CD4-positive, CD25-positive, alpha-beta regulatory T cell (primary cell): ENCODE measurements at regions not wholly inside any gene's neighbourhood (a gene's known extent, or its start where the extent isn't known, plus 50 kb on each side); places are given as distances from the start of the nearest gene placed in this dataset.

Source experiments
- ATAC-seq, 2 donors: fragments of 150-1000 bp; cut with Tn5 transposase; one replicate each; pipeline ENCODE4 v1.10.0; 2021; ENCODE audit warnings: low read depth in 2 of 2, moderate number of reproducible peaks in 2 of 2, moderate library complexity in 1 of 2
- DNase-seq, 3 donors: peaks; one replicate each; pipeline versions ENCODE4 v3.0.0 to v3.0.0-alpha.2; 2012 to 2022; ENCODE audit warnings: mixed read lengths in 1 of 3
- H3K27ac ChIP-seq: one replicate; pipeline ENCODE4 v1.7.0; 2013; ENCODE audit warnings: mild to moderate bottlenecking, low read length; ENCODE audit not compliant: insufficient read depth, poor library complexity, severe bottlenecking
- H3K27me3 ChIP-seq: one replicate; pipeline ENCODE4 v1.7.0; 2013; ENCODE audit warnings: low read length; ENCODE audit not compliant: control insufficient read depth, insufficient read depth
- H3K36me3 ChIP-seq: one replicate; pipeline ENCODE4 v1.7.0; 2013; ENCODE audit warnings: mild to moderate bottlenecking, low read length, moderate library complexity; ENCODE audit not compliant: control insufficient read depth, insufficient read depth
- H3K4me1 ChIP-seq: 2 replicates; pipeline ENCODE4 v1.7.0; 2013; ENCODE audit warnings: mild to moderate bottlenecking, low read length; ENCODE audit not compliant: insufficient read depth, control insufficient read depth, poor library complexity, severe bottlenecking
- H3K4me3 ChIP-seq: one replicate; pipeline ENCODE4 v1.7.0; 2013; ENCODE audit warnings: low read depth, mild to moderate bottlenecking, low read length, moderate library complexity
- H3K9me3 ChIP-seq, 2 experiments: 1 replicate in 1 of 2; 2 replicates in 1 of 2; pipeline ENCODE4 v1.7.0; 2013; ENCODE audit warnings: low read length in 2 of 2, mild to moderate bottlenecking in 1 of 2, moderate library complexity in 1 of 2; ENCODE audit not compliant: control insufficient read depth in 2 of 2
- H3K27ac Mint-ChIP-seq, 3 donors: one replicate each; pipeline ENCODE4 v1.8.0; 2020 to 2022; ENCODE audit warnings: mild to moderate bottlenecking in 3 of 3, mixed read lengths in 3 of 3, moderate library complexity in 2 of 3
- H3K27me3 Mint-ChIP-seq: one replicate; pipeline ENCODE4 v1.8.0; 2022; ENCODE audit warnings: mild to moderate bottlenecking, mixed read lengths
- H3K36me3 Mint-ChIP-seq: one replicate; pipeline ENCODE4 v1.8.0; 2020; ENCODE audit warnings: mixed read lengths
- H3K4me1 Mint-ChIP-seq, 4 donors: one replicate each; pipeline ENCODE4 v1.8.0; 2020 to 2022; ENCODE audit warnings: mixed read lengths in 4 of 4, mild to moderate bottlenecking in 1 of 4
- H3K4me3 Mint-ChIP-seq, 4 donors: one replicate each; pipeline ENCODE4 v1.8.0; 2020 to 2022; ENCODE audit warnings: mild to moderate bottlenecking in 4 of 4, mixed read lengths in 4 of 4, moderate library complexity in 3 of 4
- H3K9me3 Mint-ChIP-seq, 7 donors: one replicate each; pipeline ENCODE4 v1.8.0; 2020 to 2022; ENCODE audit warnings: mixed read lengths in 7 of 7, mild to moderate bottlenecking in 3 of 7, moderate library complexity in 2 of 7

DNA sequence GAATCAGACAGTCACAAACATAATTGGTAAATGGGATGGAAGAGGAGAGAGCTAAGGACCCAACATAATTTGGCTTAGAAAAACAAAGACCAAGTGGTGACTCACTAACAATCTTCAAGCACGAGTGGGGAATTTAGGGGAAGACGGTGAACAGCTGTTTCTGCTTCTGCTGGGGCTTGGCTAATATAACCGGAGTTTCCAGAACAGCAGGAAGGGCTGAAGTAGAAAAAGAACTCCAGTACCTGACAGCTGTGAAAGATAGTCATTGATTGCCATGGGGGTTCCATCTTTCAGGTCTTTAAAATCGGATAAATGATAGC is 290.9 kb upstream of the LDB2 start:
- Mint-ChIP-seq H3K4me3 (no peak overlapping the region), H3K27me3 (peaks cover under 1% of the 10 kb centered on the region), H3K4me1 (no peaks in the 10 kb centered on the region), H3K9me3 (peaks cover 0 to 8% (median 3%) of the 10 kb centered on the region in 7 donors), H3K27ac (no peak overlapping the region), H3K36me3 (no peaks in the 10 kb centered on the region)
- Histone ChIP-seq H3K4me1 (no peaks in the 10 kb centered on the region), H3K36me3 (no peaks in the 10 kb centered on the region), H3K27ac (no peak overlapping the region), H3K27me3 (no peaks in the 10 kb centered on the region), H3K9me3 (no peaks in the 10 kb centered on the region), H3K4me3 (no peak overlapping the region)
- DNase-seq (no peak), ATAC-seq (no peak)

DNA sequence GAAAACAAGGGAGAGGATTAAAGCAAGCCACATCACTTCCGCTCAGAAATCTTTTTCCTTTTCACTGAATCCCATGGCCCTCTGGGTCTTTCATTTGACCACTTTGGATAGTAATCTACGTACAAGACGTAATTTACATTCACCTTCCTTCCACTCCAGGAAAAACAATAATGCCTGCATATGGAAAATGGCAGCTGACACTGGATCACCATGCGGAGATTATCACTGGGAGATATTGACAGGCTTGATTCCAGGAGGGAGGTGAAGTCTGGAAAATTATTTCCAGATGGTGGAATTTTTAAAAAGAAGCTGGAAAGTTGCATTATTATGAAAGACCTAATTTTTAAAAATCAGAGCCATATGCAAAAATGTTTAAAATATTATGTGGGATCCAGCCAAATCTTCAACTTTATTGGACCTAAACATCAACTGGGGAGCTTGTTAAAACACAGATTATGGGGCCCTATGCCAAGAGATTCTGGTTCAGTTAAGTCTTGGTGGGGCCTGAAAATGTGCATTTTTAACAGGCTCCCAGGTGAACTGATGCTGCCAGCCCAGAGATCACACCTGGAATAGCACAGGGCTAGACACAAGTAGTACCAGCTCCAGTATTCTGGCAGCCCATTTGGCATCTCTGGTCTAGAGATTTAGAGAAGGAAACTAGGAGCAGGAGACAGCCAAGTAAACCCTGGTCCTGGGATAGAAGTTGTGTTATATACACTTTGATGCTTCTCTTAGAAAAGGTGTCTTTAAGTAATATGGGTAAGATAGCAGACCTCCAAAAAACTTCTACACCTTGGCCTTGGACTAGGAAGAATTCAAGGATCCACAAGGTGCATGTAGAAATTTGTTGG is 290.3 kb upstream of the LDB2 start:
- Mint-ChIP-seq H3K9me3 (peaks cover 0 to 8% (median 2%) of the 10 kb centered on the region in 7 donors), H3K36me3 (no peaks in the 10 kb centered on the region), H3K27ac (no peak overlapping the region), H3K4me1 (no peaks in the 10 kb centered on the region), H3K4me3 (no peak overlapping the region), H3K27me3 (peaks cover 4% of the 10 kb centered on the region)
- no peaks in the 10 kb centered on the region for H3K9me3 ChIP-seq
- ATAC-seq (no peak), DNase-seq (no peak)
- H3K27me3 ChIP-seq, result no peaks in the 10 kb centered on the region
- no peak overlapping the region for H3K27ac ChIP-seq
- H3K4me3 ChIP-seq, result no peak overlapping the region
- no peaks in the 10 kb centered on the region for H3K4me1 ChIP-seq
- no peaks in the 10 kb centered on the region for H3K36me3 ChIP-seq

DNA sequence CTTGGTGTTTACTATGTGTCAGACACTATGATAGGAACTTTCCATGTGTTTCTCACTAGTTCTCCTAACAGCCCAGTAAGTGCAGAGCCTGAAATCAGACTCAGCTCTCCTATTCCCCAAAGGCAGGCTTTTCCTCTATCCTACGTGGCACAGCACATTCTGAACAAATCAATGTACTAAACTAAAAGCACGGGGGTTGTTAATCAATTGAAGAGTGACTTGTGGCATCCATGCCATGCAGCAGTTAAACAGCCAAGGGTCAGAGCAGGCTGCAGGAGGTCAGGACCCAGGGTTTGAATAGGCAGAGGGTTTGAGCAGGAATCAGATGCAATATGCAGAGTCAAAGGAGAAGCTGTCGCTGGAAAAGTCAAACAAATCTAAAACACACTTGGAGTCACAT is 289.7 kb upstream of the LDB2 start:
- H3K27ac ChIP-seq, result no peak overlapping the region
- ATAC-seq (no peak), DNase-seq (no peak)
- H3K27me3 ChIP-seq, result no peaks in the 10 kb centered on the region
- H3K27me3 Mint-ChIP-seq, result peaks cover 4% of the 10 kb centered on the region
- H3K9me3 Mint-ChIP-seq, result peaks cover 0 to 8% (median 2%) of the 10 kb centered on the region in 7 donors
- H3K36me3 ChIP-seq, result no peaks in the 10 kb centered on the region
- H3K27ac Mint-ChIP-seq, result no peak overlapping the region
- H3K36me3 Mint-ChIP-seq, result no peaks in the 10 kb centered on the region
- H3K4me3 ChIP-seq, result no peak overlapping the region
- no peaks in the 10 kb centered on the region for H3K9me3 ChIP-seq
- no peaks in the 10 kb centered on the region for H3K4me1 ChIP-seq
- no peaks in the 10 kb centered on the region for H3K4me1 Mint-ChIP-seq
- H3K4me3 Mint-ChIP-seq, result no peak overlapping the region

DNA sequence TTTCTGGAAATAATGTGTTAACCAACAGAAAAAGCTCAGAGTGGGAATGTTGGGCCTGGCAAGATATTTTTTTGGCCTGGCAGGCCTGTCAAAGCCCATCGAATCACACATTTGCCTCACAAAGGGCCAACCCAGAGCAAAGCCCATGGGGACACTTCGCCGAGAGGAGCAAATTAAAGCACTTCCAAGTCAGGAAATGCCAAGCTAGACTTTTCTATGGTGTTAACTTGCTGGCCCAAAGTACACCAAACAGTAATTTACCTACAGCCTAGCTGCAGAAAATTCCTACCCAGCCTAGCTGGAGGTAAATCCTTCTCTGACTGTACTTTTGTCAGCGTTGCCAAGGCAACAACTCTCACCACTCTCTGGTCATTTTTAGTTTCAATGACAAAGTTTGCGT is 288.6 kb upstream of the LDB2 start:
- no peaks in the 10 kb centered on the region for H3K9me3 ChIP-seq
- no peak overlapping the region for H3K27ac ChIP-seq
- Mint-ChIP-seq H3K36me3 (no peaks in the 10 kb centered on the region), H3K9me3 (peaks cover 0 to 8% (median 2%) of the 10 kb centered on the region in 7 donors), H3K27me3 (peaks cover 4% of the 10 kb centered on the region), H3K4me1 (no peaks in the 10 kb centered on the region), H3K4me3 (no peak overlapping the region), H3K27ac (no peak overlapping the region)
- H3K27me3 ChIP-seq, result no peaks in the 10 kb centered on the region
- no peaks in the 10 kb centered on the region for H3K4me1 ChIP-seq
- DNase-seq (no peak), ATAC-seq (no peak)
- H3K36me3 ChIP-seq, result no peaks in the 10 kb centered on the region
- no peak overlapping the region for H3K4me3 ChIP-seq

DNA sequence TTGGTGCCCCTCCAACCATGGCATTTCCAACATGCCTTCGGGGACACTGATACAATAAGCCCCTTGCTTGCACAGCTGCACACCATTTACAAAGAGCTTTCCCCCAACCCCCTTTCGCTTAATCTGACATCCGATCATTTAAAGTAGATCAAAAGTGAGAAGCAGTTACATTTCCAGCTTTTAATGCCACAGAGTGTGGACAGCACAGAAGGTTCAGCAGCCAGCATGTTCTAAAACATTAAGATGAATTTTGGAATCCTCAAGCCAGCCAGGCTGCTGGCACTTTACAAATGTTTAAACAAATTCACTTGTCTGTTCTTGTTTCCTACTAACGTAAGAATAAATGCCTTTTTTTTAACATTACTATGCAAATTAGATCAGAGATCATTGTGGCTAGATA is 284.4 kb upstream of the LDB2 start:
- Mint-ChIP-seq H3K9me3 (peaks cover 0 to 4% (median 0%) of the 10 kb centered on the region in 7 donors), H3K36me3 (no peaks in the 10 kb centered on the region)

DNA sequence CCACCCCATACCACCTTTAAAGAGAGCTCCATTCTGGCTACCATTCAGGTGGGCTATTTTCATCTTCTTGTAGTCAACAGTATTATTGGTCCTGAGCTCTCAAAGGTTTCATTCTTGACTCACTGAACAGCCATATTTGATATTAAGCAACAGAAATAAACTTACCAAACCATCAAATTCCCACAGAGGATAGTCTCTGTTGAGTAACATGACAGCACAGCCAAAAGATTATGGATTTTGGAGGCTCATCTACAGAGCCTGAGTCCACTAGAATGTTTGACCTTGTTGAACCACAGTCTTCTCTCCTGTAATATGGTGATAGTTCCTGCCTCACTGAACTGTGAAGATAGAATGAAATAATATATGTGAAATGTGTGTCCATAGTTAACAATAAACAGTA is 276.3 kb upstream of the LDB2 start:
- no peaks in the 10 kb centered on the region for H3K4me1 ChIP-seq
- H3K27ac Mint-ChIP-seq, result no peak overlapping the region
- no peak overlapping the region for H3K4me3 Mint-ChIP-seq
- H3K9me3 Mint-ChIP-seq, result peaks cover 0 to 4% (median 0%) of the 10 kb centered on the region in 7 donors
- ATAC-seq (no peak), DNase-seq (no peak)
- H3K36me3 ChIP-seq, result no peaks in the 10 kb centered on the region
- no peaks in the 10 kb centered on the region for H3K4me1 Mint-ChIP-seq
- H3K27me3 Mint-ChIP-seq, result no peaks in the 10 kb centered on the region
- H3K27me3 ChIP-seq, result no peaks in the 10 kb centered on the region
- H3K9me3 ChIP-seq, result no peaks in the 10 kb centered on the region
- H3K36me3 Mint-ChIP-seq, result no peaks in the 10 kb centered on the region
- H3K4me3 ChIP-seq, result no peak overlapping the region
- H3K27ac ChIP-seq, result no peak overlapping the region

More for the DNA sequence above, 284.4 kb upstream of the LDB2 start:
- H3K27me3 Mint-ChIP-seq, result peaks cover 4% of the 10 kb centered on the region
- H3K36me3 ChIP-seq, result no peaks in the 10 kb centered on the region
- no peak overlapping the region for H3K27ac Mint-ChIP-seq
- H3K9me3 ChIP-seq, result no peaks in the 10 kb centered on the region
- DNase-seq, result no peak
- H3K27ac ChIP-seq, result no peak overlapping the region
- no peak overlapping the region for H3K4me3 Mint-ChIP-seq
- no peaks in the 10 kb centered on the region for H3K4me1 Mint-ChIP-seq
- H3K4me3 ChIP-seq, result no peak overlapping the region
- no peak for ATAC-seq
- H3K27me3 ChIP-seq, result no peaks in the 10 kb centered on the region
- no peaks in the 10 kb centered on the region for H3K4me1 ChIP-seq

DNA sequence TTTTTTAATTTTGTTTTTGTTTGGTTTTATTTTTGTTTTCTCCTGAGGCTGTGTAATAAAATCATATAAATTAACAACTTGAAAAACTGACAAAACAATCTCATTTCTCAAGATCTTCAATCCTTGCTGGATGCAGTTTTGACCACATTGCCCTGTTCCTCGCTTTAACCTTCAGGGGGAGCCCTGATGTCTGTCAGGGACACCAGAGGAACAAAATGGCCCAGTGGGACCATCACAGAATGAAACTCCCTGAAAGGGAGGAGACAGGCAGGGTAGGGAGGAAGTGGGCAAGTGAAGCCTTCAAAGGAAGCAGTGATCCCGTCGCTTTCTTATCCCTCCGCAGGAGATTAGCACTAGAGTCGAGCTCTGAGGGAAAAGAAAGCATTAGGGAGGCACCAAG is 274.9 kb upstream of the LDB2 start:
- Mint-ChIP-seq H3K4me1 (no peaks in the 10 kb centered on the region), H3K27me3 (no peaks in the 10 kb centered on the region), H3K27ac (no peak overlapping the region), H3K36me3 (no peaks in the 10 kb centered on the region), H3K4me3 (no peak overlapping the region), H3K9me3 (peaks cover 0 to 3% (median 0%) of the 10 kb centered on the region in 7 donors)
- Histone ChIP-seq H3K4me1 (no peaks in the 10 kb centered on the region), H3K4me3 (no peak overlapping the region), H3K36me3 (no peaks in the 10 kb centered on the region), H3K27me3 (no peaks in the 10 kb centered on the region), H3K9me3 (no peaks in the 10 kb centered on the region), H3K27ac (no peak overlapping the region)
- DNase-seq (no peak), ATAC-seq (no peak)

DNA sequence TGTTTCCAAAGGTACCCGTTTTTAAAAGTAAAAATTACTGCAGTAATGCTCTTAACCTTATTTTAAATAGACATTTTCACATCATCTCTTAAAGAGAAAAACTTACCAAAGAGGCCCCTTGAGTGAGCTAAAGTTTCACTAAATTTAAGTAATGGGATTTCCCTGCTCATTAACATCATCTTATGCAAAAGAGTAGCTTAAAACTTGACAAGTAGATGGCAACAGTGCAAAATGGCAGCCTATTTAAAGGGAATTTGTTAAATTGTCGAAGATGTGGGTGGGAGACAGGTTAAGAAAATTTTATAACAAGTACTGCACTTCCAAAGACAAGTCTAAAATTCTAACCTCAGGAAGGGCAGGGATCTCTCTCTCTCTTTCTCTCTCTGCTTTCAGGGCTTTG is 271.7 kb upstream of the LDB2 start:
- no peaks in the 10 kb centered on the region for H3K9me3 ChIP-seq
- no peaks in the 10 kb centered on the region for H3K4me1 ChIP-seq
- no peaks in the 10 kb centered on the region for H3K27me3 ChIP-seq
- H3K4me3 ChIP-seq, result no peak overlapping the region
- DNase-seq, result no peak
- H3K27ac ChIP-seq, result no peak overlapping the region
- no peak overlapping the region for H3K4me3 Mint-ChIP-seq
- H3K4me1 Mint-ChIP-seq, result no peaks in the 10 kb centered on the region
- ATAC-seq, result no peak
- no peaks in the 10 kb centered on the region for H3K36me3 ChIP-seq
- H3K27me3 Mint-ChIP-seq, result no peaks in the 10 kb centered on the region
- no peaks in the 10 kb centered on the region for H3K36me3 Mint-ChIP-seq
- no peak overlapping the region for H3K27ac Mint-ChIP-seq
- peaks cover 0 to 1% (median 0%) of the 10 kb centered on the region in 7 donors for H3K9me3 Mint-ChIP-seq
